ENCODE measurements at regions not wholly inside any gene's neighbourhood (a gene's known extent, or its start where the extent isn't known, plus 50 kb on each side); places are given as distances from the start of the nearest gene placed in this dataset.

GRCh38 chr10:10394933-10395658, 622.6 kb upstream of the CELF2 start:
- Mint-ChIP-seq H3K36me3 (ENCODE audit: low read depth) (no peaks in the 10 kb centered on the region), H3K4me1 (ENCODE audit: low read depth) (peaks cover 18% of the 10 kb centered on the region), H3K27me3 (no peaks in the 10 kb centered on the region), H3K27ac (no peak overlapping the region), H3K9me3 (no peaks in the 10 kb centered on the region), H3K4me3 (no peak overlapping the region)
- intact Hi-C loops (cut with micrococcal nuclease): no loop called here

GRCh38 chr10:10396601-10397000, 621.1 kb upstream of the CELF2 start:
- Mint-ChIP-seq H3K27ac (no peak overlapping the region), H3K4me1 (ENCODE audit: low read depth) (peaks cover 18% of the 10 kb centered on the region), H3K27me3 (no peaks in the 10 kb centered on the region), H3K9me3 (no peaks in the 10 kb centered on the region), H3K4me3 (no peak overlapping the region), H3K36me3 (ENCODE audit: low read depth) (no peaks in the 10 kb centered on the region)
- intact Hi-C loops (cut with micrococcal nuclease): no loop called here

DNA sequence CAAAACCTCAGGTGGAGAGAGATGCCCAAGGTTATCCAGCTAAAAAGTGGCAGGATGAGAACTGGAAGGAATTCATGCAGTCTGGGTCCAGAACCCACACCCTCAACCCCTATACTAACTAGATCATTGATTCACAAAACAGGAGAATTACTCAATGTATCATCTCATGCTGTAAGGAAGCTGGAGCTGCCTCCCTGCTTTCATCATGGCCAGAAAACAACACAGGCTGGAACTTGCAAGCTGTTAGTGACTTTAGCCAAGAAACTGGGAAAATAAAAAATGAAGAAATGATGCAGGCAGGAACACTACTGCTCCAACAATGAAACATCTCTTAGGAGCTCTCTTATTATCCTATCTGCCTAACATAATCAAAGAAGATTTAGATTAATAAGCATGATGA, 619.8 kb upstream of the CELF2 start:
- H3K9me3 Mint-ChIP-seq: no peaks in the 10 kb centered on the region
- no peaks in the 10 kb centered on the region for H3K27me3 Mint-ChIP-seq

GRCh38 chr10:10403762-10404161, 613.9 kb upstream of the CELF2 start:
- H3K27me3 Mint-ChIP-seq: no peaks in the 10 kb centered on the region
- no peaks in the 10 kb centered on the region for H3K36me3 Mint-ChIP-seq (ENCODE audit: low read depth)
- peaks cover 6% of the 10 kb centered on the region for H3K9me3 Mint-ChIP-seq
- no peak overlapping the region for H3K27ac Mint-ChIP-seq
- intact Hi-C loops (cut with micrococcal nuclease): no loop called here
- H3K4me3 Mint-ChIP-seq: no peak overlapping the region
- H3K4me1 Mint-ChIP-seq (ENCODE audit: low read depth): no peaks in the 10 kb centered on the region

More for the DNA sequence above, 619.8 kb upstream of the CELF2 start:
- Mint-ChIP-seq H3K4me3 (no peak overlapping the region), H3K4me1 (ENCODE audit: low read depth) (peaks cover 9% of the 10 kb centered on the region), H3K36me3 (ENCODE audit: low read depth) (no peaks in the 10 kb centered on the region), H3K27ac (no peak overlapping the region)
- intact Hi-C loops (cut with micrococcal nuclease): no loop called here

- peaks cover 22% of the 10 kb centered on the region for H3K4me1 Mint-ChIP-seq (ENCODE audit: low read depth)
- intact Hi-C loops (cut with micrococcal nuclease): no loop called here
- no peaks in the 10 kb centered on the region for H3K27me3 Mint-ChIP-seq
- no peaks in the 10 kb centered on the region for H3K36me3 Mint-ChIP-seq (ENCODE audit: low read depth)
- peak overlapping the region; percentile 75 for H3K27ac Mint-ChIP-seq
- no peaks in the 10 kb centered on the region for H3K9me3 Mint-ChIP-seq
- no peak overlapping the region for H3K4me3 Mint-ChIP-seq
Observed at GRCh38 chr10:10417671-10418070, 600.0 kb upstream of the CELF2 start.

DNA sequence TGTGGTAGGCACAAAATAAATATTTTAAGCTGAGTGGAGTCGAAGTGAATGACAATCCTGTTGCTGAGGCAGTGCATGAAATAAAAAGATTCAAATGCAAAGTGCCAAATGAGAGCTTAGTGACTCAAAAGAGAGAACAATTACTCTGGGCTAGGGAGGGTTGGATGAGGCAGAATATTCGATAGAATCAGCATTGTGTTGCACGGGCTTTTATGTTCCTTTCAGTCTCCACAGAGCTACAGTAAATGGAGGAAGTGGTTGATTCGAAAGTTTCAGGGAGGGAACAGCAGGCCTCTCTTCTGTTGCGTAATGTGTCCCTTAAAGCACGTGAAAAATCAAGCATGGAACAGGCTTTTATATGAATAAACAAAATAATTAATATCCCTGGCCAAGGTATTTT, 599.3 kb upstream of the CELF2 start:
- H3K27ac Mint-ChIP-seq: peak overlapping the region; percentile 75
- no peaks in the 10 kb centered on the region for H3K27me3 Mint-ChIP-seq
- H3K4me3 Mint-ChIP-seq: no peak overlapping the region
- H3K9me3 Mint-ChIP-seq: no peaks in the 10 kb centered on the region
- intact Hi-C loops (cut with micrococcal nuclease): no loop called here
- peaks cover 22% of the 10 kb centered on the region for H3K4me1 Mint-ChIP-seq (ENCODE audit: low read depth)
- no peaks in the 10 kb centered on the region for H3K36me3 Mint-ChIP-seq (ENCODE audit: low read depth)

- H3K27ac Mint-ChIP-seq: no peak overlapping the region
- no peaks in the 10 kb centered on the region for H3K9me3 Mint-ChIP-seq
- H3K4me1 Mint-ChIP-seq (ENCODE audit: low read depth): peaks cover 22% of the 10 kb centered on the region
- H3K36me3 Mint-ChIP-seq (ENCODE audit: low read depth): no peaks in the 10 kb centered on the region
- H3K27me3 Mint-ChIP-seq: no peaks in the 10 kb centered on the region
- H3K4me3 Mint-ChIP-seq: no peak overlapping the region
- intact Hi-C loops (cut with micrococcal nuclease): no loop called here
Observed at GRCh38 chr10:10421071-10421470, 596.6 kb upstream of the CELF2 start.

GRCh38 chr10:10431422-10432066, 586.1 kb upstream of the CELF2 start:
- intact Hi-C loops (cut with micrococcal nuclease): no loop called here
- no peaks in the 10 kb centered on the region for H3K36me3 Mint-ChIP-seq (ENCODE audit: low read depth)
- peaks cover 7% of the 10 kb centered on the region for H3K9me3 Mint-ChIP-seq
- H3K27me3 Mint-ChIP-seq: no peaks in the 10 kb centered on the region
- H3K4me1 Mint-ChIP-seq (ENCODE audit: low read depth): no peaks in the 10 kb centered on the region
- H3K4me3 Mint-ChIP-seq: no peak overlapping the region
- no peak overlapping the region for H3K27ac Mint-ChIP-seq

DNA sequence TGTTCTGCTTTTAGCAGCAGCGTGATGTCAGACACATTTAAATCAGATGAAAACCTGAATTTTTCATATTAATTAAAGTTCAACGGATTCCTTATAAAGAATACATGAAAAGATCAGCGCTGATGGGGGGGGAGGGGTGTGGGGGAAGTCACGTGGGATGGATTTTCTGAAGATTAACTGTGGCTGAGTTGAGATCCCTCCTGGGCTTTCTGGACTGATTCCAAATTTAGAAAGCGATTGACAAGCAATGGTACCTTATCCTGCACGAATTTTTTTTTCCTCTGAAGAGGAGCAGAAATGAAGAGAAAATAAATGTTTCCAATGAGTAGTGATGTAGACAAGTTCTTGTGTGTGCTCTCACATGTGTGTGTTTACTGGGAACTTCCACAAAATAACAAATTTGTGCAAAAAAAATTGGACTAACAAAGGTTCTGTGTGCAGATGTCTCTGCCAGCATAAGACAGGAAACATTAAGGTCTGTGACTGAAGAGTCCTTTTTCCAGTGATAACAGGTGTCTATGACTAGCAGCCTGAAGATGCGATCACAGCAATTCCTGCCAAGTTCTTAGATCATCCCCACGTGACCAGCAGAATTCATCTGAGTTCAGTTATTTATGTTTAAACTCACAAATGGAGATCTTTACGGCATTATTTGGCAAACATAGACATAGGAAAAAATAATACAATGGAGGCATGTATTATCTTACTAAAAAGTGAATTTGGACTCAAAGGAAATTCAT, 585.2 kb upstream of the CELF2 start:
- no peak overlapping the region for H3K4me3 Mint-ChIP-seq
- H3K9me3 Mint-ChIP-seq: peaks cover 7% of the 10 kb centered on the region
- no peaks in the 10 kb centered on the region for H3K27me3 Mint-ChIP-seq
- no peak overlapping the region for H3K27ac Mint-ChIP-seq
- no peaks in the 10 kb centered on the region for H3K36me3 Mint-ChIP-seq (ENCODE audit: low read depth)
- no peaks in the 10 kb centered on the region for H3K4me1 Mint-ChIP-seq (ENCODE audit: low read depth)
- intact Hi-C loops (cut with micrococcal nuclease): no loop called here

GRCh38 chr10:10434312-10434711, 583.4 kb upstream of the CELF2 start:
- Mint-ChIP-seq H3K27ac (no peak overlapping the region), H3K27me3 (no peaks in the 10 kb centered on the region), H3K4me3 (no peak overlapping the region), H3K36me3 (ENCODE audit: low read depth) (no peaks in the 10 kb centered on the region), H3K4me1 (ENCODE audit: low read depth) (no peaks in the 10 kb centered on the region), H3K9me3 (peaks cover 7% of the 10 kb centered on the region)
- intact Hi-C loops (cut with micrococcal nuclease): no loop called here

GRCh38 chr10:10437886-10438285, 579.8 kb upstream of the CELF2 start:
- intact Hi-C loops (cut with micrococcal nuclease): no loop called here
- H3K4me1 Mint-ChIP-seq (ENCODE audit: low read depth): no peaks in the 10 kb centered on the region

DNA sequence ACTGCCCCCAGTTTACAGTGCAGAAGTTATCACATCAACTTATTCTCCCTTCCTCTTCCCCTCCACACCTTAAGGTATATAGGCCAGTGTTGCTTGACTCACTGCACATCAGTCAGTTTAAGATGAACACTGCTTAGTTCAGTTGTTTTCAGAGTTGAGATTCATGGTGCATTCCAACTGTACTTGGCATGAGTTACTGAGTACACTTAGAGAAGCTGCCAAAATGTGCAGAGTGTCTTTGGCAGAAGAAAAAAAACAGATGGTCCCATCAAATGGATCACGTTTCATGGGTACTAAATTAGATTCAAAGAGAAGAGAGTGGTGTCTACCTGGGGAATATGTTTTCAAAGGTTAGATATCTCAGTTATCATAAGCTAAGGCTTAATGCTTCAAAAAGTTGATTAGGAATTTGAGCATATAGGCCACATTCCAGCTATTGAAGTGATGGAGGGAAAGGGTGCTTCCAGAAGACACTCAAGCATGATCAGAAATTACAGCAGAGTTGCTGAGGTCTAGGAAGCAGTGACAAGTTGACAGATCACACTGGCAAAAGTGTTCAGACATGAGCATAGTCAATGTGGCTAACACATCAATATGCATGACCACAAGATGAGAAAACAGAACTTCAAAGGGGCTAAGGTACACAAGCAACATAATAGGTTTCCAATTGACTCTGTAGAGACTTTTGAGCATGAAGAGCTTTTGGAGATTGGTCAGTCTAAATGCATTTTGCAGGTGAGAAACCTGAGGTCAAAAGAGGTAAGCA, 579.2 kb upstream of the CELF2 start:
- Mint-ChIP-seq H3K4me1 (ENCODE audit: low read depth) (no peaks in the 10 kb centered on the region), H3K27ac (no peak overlapping the region), H3K36me3 (ENCODE audit: low read depth) (no peaks in the 10 kb centered on the region), H3K27me3 (peaks cover 2% of the 10 kb centered on the region), H3K9me3 (peaks cover 7% of the 10 kb centered on the region), H3K4me3 (no peak overlapping the region)
- intact Hi-C loops (cut with micrococcal nuclease): no loop called here

More at GRCh38 chr10:10437886-10438285, 579.8 kb upstream of the CELF2 start:
- Mint-ChIP-seq H3K36me3 (ENCODE audit: low read depth) (no peaks in the 10 kb centered on the region), H3K27ac (no peak overlapping the region), H3K27me3 (peaks cover 2% of the 10 kb centered on the region), H3K4me3 (no peak overlapping the region), H3K9me3 (peaks cover 7% of the 10 kb centered on the region)

DNA sequence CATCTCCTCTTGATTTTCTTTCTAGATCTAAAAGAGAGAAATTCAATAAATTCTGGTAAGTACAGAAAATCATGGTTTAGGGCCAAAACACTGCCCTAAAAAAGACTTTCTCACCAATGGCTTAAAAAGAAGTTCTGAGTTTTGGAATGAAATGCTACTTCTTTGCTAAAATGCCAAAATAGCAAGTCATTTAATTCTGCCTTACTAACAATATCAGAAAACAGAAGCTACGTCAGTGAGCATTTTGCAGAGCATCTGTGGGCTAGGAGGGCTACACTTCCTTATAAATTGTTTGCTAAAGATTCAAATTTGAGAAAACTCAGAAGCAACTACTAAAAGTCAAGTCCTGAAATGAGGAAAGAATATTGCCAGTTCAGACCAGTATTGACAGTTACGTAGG, 560.8 kb upstream of the CELF2 start:
- Mint-ChIP-seq H3K4me3 (no peak overlapping the region), H3K9me3 (peaks cover 10% of the 10 kb centered on the region), H3K27me3 (no peaks in the 10 kb centered on the region), H3K36me3 (ENCODE audit: low read depth) (no peaks in the 10 kb centered on the region), H3K4me1 (ENCODE audit: low read depth) (no peaks in the 10 kb centered on the region), H3K27ac (no peak overlapping the region)
- intact Hi-C loops (cut with micrococcal nuclease): no loop called here

DNA sequence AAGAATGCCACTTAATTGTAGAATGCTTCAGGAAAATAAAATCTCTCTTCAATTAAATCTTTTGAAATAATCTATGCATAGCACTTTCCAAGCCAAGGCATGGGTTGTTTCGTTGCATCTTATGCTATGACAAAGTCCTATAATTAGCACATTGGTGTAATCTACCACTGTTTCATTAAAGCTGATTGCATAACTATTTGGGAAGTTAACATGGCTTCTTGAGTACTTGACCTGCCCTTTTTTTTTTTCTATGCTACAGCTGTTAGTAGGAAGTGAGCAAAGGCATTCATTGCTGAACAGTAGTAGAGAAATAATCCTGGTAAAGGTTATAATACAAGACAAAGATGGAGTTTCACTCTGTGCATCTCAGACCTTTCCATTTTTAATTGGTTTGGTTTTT, 557.2 kb upstream of the CELF2 start:
- no peaks in the 10 kb centered on the region for H3K36me3 Mint-ChIP-seq (ENCODE audit: low read depth)
- no peaks in the 10 kb centered on the region for H3K9me3 Mint-ChIP-seq
- H3K27me3 Mint-ChIP-seq: no peaks in the 10 kb centered on the region
- intact Hi-C loops (cut with micrococcal nuclease): no loop called here
- H3K27ac Mint-ChIP-seq: no peak overlapping the region
- no peak overlapping the region for H3K4me3 Mint-ChIP-seq
- peaks cover 4% of the 10 kb centered on the region for H3K4me1 Mint-ChIP-seq (ENCODE audit: low read depth)

Measured in dendritic cell treated with granulocyte-macrophage colony-stimulating factor and Interleukin-4, amounts not matched to agents 40 ng/mL and 50 ng/mL, for 4 days (primary cell).